ENCODE measurements at regions not wholly inside any gene's neighbourhood (a gene's known extent, or its start where the extent isn't known, plus 50 kb on each side); places are given as distances from the start of the nearest gene placed in this dataset.

DNA sequence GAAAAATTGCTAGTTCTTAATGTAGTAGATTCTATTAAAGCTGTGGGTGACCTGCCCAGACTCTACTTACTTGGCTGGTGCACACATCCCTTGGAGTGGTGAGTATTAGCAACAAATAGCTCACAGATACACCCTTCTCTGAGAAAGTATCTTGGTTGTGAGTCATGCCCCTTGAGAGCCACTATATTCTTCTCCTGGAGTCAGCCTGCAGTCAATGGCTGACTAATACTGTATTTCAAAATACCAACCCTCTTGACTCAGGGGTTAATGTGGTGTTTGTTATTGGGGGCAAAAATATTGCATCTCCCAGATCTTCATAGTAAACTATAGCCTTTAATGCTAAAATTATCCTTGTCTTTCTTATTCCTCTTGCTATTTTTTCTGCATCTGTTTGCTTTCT lies 354.9 kb downstream of the BMPER start:
- intact Hi-C loops (cut with DNase I; ENCODE audit: low total_unique reads), result no loop called here
- Histone ChIP-seq H3K27me3 (no peaks in the 10 kb centered on the region), H3K9me3 (no peaks in the 10 kb centered on the region), H3K4me1 (no peaks in the 10 kb centered on the region), H3K27ac (no peak overlapping the region), H3K4me3 (no peak overlapping the region), H3K36me3 (ENCODE audit: low read depth, missing control alignments) (no peaks in the 10 kb centered on the region)
- DNase-seq, result no peak
- TF ChIP-seq POLR2A (IDR thresholded peaks at IDR 0.05), result no peak
- TF ChIP-seq, protein P1, sequence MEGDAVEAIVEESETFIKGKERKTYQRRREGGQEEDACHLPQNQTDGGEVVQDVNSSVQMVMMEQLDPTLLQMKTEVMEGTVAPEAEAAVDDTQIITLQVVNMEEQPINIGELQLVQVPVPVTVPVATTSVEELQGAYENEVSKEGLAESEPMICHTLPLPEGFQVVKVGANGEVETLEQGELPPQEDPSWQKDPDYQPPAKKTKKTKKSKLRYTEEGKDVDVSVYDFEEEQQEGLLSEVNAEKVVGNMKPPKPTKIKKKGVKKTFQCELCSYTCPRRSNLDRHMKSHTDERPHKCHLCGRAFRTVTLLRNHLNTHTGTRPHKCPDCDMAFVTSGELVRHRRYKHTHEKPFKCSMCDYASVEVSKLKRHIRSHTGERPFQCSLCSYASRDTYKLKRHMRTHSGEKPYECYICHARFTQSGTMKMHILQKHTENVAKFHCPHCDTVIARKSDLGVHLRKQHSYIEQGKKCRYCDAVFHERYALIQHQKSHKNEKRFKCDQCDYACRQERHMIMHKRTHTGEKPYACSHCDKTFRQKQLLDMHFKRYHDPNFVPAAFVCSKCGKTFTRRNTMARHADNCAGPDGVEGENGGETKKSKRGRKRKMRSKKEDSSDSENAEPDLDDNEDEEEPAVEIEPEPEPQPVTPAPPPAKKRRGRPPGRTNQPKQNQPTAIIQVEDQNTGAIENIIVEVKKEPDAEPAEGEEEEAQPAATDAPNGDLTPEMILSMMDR (IDR thresholded peaks at IDR 0.05), result no peak

DNA sequence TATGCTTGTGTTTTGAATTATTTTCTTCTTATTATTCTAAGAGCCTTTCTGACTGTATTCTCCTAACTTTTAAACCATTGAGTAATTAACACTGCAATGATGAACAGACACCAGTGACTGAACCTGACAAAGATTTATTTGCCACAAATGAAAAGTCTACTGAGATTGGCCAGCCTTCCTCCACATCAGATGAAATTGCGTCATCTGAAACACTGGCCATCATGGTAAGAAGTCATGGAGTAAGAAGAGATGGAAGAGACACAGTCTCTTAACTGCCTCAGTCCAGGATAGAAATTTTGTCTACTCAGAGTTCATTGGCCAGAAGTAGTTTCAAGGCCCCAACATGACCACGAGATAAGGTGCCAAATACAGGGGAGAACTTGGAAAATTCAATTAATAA lies 357.8 kb downstream of the BMPER start:
- H3K27me3 ChIP-seq, result no peaks in the 10 kb centered on the region
- no peak overlapping the region for H3K27ac ChIP-seq
- H3K4me3 ChIP-seq, result no peak overlapping the region
- TF ChIP-seq, protein P1 (IDR thresholded peaks at IDR 0.05), result no peak
- no peak for TF ChIP-seq POLR2A (IDR thresholded peaks at IDR 0.05)
- WGBS, 2 donors, result 83 to 89% methylated on average over 2 of the region's 2 CpGs
- no peaks in the 10 kb centered on the region for H3K36me3 ChIP-seq (ENCODE audit: low read depth, missing control alignments)
- intact Hi-C loops (cut with DNase I; ENCODE audit: low total_unique reads), result no loop called here
- no peaks in the 10 kb centered on the region for H3K9me3 ChIP-seq
- H3K4me1 ChIP-seq, result no peaks in the 10 kb centered on the region
- no peak for DNase-seq

DNA sequence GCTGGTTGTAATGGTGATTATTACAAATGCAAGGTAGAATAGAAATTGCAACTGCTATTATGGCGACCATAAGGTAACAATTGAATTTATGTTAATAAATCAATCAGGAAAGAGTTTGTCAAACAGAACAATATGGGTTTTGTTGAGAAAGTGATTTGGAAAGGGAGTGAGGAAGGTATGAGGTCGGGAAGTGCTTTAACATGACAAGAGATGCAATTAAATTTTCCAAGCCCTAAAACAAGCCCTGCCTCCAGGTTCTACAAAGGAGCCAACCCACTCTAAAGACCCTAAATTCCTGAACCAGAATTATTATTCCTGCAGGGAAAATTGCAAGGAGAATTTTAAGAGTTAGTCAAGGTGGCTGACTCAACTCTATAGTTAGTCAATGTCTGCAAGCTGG lies 363.7 kb downstream of the BMPER start:
- Histone ChIP-seq H3K4me3 (no peak overlapping the region), H3K27me3 (no peaks in the 10 kb centered on the region), H3K36me3 (ENCODE audit: low read depth, missing control alignments) (no peaks in the 10 kb centered on the region), H3K4me1 (no peaks in the 10 kb centered on the region), H3K9me3 (no peaks in the 10 kb centered on the region), H3K27ac (no peak overlapping the region)
- intact Hi-C loops (cut with DNase I; ENCODE audit: low total_unique reads), result no loop called here
- 68 to 69% methylated on average over 2 of the region's 2 CpGs for WGBS, 2 donors
- DNase-seq, result no peak
- TF ChIP-seq, protein P1 (IDR thresholded peaks at IDR 0.05), result no peak
- no peak for TF ChIP-seq POLR2A (IDR thresholded peaks at IDR 0.05)

DNA sequence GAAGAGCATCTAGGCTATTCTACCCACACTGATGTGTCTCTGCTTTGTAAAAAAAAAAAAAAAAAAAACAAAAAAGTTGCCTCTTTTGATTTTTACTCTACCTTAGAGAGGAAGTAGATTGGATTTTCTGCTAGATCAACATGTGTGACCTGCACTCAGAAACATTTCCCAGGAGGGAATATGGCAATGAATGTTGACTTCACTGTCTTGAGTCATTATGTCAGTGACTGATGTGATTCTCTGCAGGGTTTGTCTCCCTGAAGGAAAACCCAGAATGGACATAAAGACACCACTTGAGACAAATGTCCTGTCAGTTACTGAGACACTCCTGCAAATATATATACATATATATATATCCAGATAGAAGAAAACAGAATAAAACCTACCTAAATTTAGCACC lies 370.3 kb downstream of the BMPER start:
- no peaks in the 10 kb centered on the region for H3K27me3 ChIP-seq
- H3K36me3 ChIP-seq (ENCODE audit: low read depth, missing control alignments), result no peaks in the 10 kb centered on the region
- H3K27ac ChIP-seq, result no peak overlapping the region
- DNase-seq, result no peak
- no peaks in the 10 kb centered on the region for H3K4me1 ChIP-seq
- H3K4me3 ChIP-seq, result no peak overlapping the region
- TF ChIP-seq, protein P1 (IDR thresholded peaks at IDR 0.05), result no peak
- no peak for TF ChIP-seq POLR2A (IDR thresholded peaks at IDR 0.05)
- intact Hi-C loops (cut with DNase I; ENCODE audit: low total_unique reads), result no loop called here
- no peaks in the 10 kb centered on the region for H3K9me3 ChIP-seq

DNA sequence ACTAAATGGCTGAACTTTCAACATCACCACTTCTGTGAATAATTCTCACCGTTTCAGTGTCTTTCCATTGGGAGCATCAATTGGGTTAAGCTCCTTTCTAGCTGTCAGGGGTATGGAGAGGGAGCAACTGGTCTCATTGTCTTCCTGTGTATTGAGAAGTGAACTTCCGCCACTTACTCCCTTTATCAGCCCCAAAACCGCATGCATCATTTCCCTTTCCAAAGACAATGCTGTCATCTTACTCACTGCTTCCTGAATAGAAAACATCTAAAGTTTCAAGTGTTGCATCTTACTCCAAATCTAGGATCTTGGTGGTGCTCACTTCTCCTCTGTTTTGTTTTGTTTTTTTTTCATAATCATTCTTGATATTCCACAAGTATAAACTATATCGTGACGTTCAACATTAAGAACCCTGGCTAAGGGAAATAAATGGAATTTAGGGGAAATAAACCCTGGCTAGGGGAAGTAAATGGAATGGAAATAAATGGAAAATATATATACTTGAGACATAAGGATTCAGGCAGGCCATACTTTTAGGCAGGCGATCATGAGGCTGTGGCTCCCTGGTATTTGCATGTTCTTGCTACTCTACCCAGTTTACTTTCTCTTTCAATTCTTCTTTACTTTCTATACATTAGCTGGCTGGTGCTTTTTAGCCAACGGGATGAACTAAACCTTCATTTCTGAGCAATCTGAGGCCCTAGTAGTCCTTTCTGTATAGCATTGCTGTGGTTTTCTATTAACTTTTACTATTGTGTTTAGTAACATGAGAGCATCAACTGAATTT lies 371.9 kb downstream of the BMPER start:
- WGBS, 2 donors, result 84 to 89% methylated on average over 7 of the region's 7 CpGs
- DNase-seq, result no peak
- H3K27me3 ChIP-seq, result no peaks in the 10 kb centered on the region
- H3K4me1 ChIP-seq, result no peaks in the 10 kb centered on the region
- H3K9me3 ChIP-seq, result no peaks in the 10 kb centered on the region
- TF ChIP-seq, protein P1 (IDR thresholded peaks at IDR 0.05), result no peak
- no peak for TF ChIP-seq POLR2A (IDR thresholded peaks at IDR 0.05)
- H3K36me3 ChIP-seq (ENCODE audit: low read depth, missing control alignments), result no peaks in the 10 kb centered on the region
- no peak overlapping the region for H3K4me3 ChIP-seq
- intact Hi-C loops (cut with DNase I; ENCODE audit: low total_unique reads), result no loop called here
- H3K27ac ChIP-seq, result no peak overlapping the region

All from testis (tissue), 2 donors.